ENCODE measurements at regions not wholly inside any gene's neighbourhood (a gene's known extent, or its start where the extent isn't known, plus 50 kb on each side); places are given as distances from the start of the nearest gene placed in this dataset.

GRCh38 chr10:78351809-78352208 is 318.1 kb downstream of the RPS24 start:
- TF ChIP-seq CTCF (IDR thresholded peaks at IDR 0.05; ENCODE audit: low read length) (no peak), EZH2 (IDR thresholded peaks at IDR 0.05; ENCODE audit: borderline replicate concordance, low read length) (no peak)
